ENCODE measurements at regions not wholly inside any gene's neighbourhood (a gene's known extent, or its start where the extent isn't known, plus 50 kb on each side); places are given as distances from the start of the nearest gene placed in this dataset.

DNA sequence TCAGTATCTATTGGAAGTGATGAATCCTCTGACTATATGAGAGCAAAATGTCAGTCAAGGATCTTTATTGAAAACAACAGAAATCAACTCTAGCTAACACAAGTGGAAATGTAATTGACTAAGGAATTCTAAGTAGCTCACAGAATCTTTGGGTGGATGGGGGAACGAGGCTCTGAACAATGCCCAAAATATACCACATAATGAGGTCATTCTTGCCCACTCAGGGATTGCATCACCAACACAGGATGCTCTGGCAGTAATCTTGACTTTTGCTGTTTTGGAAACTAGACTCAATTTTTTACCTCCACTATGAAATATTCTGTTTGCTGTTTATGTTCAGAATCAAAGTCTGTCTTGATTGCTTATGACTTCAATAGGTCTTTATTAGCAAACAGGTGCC lies 127.4 kb upstream of the UNC5C start:
- TF ChIP-seq, protein P1, sequence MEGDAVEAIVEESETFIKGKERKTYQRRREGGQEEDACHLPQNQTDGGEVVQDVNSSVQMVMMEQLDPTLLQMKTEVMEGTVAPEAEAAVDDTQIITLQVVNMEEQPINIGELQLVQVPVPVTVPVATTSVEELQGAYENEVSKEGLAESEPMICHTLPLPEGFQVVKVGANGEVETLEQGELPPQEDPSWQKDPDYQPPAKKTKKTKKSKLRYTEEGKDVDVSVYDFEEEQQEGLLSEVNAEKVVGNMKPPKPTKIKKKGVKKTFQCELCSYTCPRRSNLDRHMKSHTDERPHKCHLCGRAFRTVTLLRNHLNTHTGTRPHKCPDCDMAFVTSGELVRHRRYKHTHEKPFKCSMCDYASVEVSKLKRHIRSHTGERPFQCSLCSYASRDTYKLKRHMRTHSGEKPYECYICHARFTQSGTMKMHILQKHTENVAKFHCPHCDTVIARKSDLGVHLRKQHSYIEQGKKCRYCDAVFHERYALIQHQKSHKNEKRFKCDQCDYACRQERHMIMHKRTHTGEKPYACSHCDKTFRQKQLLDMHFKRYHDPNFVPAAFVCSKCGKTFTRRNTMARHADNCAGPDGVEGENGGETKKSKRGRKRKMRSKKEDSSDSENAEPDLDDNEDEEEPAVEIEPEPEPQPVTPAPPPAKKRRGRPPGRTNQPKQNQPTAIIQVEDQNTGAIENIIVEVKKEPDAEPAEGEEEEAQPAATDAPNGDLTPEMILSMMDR (IDR thresholded peaks at IDR 0.05; ENCODE audit: extremely low read depth in 1 of 2, insufficient read depth in 1 of 2, low read depth in 1 of 2, low read length in 2 of 2) = no peak
- no peak for TF ChIP-seq POLR2A (IDR thresholded peaks at IDR 0.05; ENCODE audit: low read depth, low read length)
- no peak for TF ChIP-seq MYC (IDR thresholded peaks at IDR 0.05; ENCODE audit: low read depth, low read length)
- TF ChIP-seq POLR2AphosphoS5 (IDR thresholded peaks at IDR 0.05; ENCODE audit: insufficient read depth, low read depth, low read length) = no peak
- TF ChIP-seq EZH2 (IDR thresholded peaks at IDR 0.05; ENCODE audit: borderline replicate concordance, low read depth, low read length, severe bottlenecking) = no peak

All from endothelial cell of umbilical vein (primary cell).